ENCODE measurements at regions not wholly inside any gene's neighbourhood (a gene's known extent, or its start where the extent isn't known, plus 50 kb on each side); places are given as distances from the start of the nearest gene placed in this dataset.

DNA sequence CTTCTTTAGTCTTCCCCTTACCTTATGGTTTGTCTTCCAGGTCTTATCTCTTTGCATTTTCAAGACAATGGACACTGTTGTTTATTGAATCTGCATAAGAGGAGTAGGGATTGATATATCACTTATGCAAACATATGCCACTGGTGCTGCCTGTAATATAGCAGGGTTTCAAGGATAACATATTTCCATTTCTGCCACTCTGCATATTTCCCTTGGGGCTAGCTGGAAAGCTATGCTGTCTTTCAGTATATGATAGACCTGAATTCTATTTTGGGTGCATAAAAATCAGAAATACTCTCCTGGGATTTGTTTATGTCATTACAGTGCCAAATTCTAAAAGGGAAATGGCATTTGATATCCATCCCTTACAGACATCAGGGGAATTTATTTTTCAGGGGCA is 400.2 kb downstream of the TLR4 start:
- H4K20me1 ChIP-seq (ENCODE audit: control insufficient read depth, extremely low read depth, insufficient read depth, low read length): no peaks in the 10 kb centered on the region
- no peaks in the 10 kb centered on the region for H3K4me1 ChIP-seq (ENCODE audit: control insufficient read depth, extremely low read depth, insufficient read depth, low read length)
- FAIRE-seq: no peak
- no peak overlapping the region for H2AFZ ChIP-seq (ENCODE audit: control insufficient read depth, low read length)
- H3K36me3 ChIP-seq (ENCODE audit: control insufficient read depth in 2 of 2, extremely low read depth in 1 of 2, insufficient read depth in 2 of 2, low read length in 2 of 2): no peaks in the 10 kb centered on the region
- no peaks in the 10 kb centered on the region for H3K9me3 ChIP-seq (ENCODE audit: control insufficient read depth, low read depth, low read length)
- DNase-seq (ENCODE audit: low read depth, low spot score): no peak
- no peaks in the 10 kb centered on the region for H3K79me2 ChIP-seq (ENCODE audit: control insufficient read depth, insufficient read depth, low read length)
- no peak overlapping the region for H3K27ac ChIP-seq (ENCODE audit: control insufficient read depth, insufficient read depth, low read length)
- H3K9ac ChIP-seq (ENCODE audit: control insufficient read depth, extremely low read depth, insufficient read depth, low read length): no peak overlapping the region
- no peak overlapping the region for H3K4me3 ChIP-seq (ENCODE audit: control insufficient read depth in 2 of 3, extremely low read depth in 1 of 3, insufficient read depth in 2 of 3, low read depth in 1 of 3, low read length in 3 of 3)
- dilution Hi-C loops (cut with MboI; ENCODE audit: extremely low pct_ligation_motif_present, low sequenced_read_pairs): no loop called here
- no peaks in the 10 kb centered on the region for H3K9me1 ChIP-seq (ENCODE audit: control insufficient read depth, extremely low read depth, insufficient read depth, low read length)
- no peak overlapping the region for H3K4me2 ChIP-seq (ENCODE audit: control insufficient read depth, extremely low read depth, insufficient read depth, low read depth, low read length)
- no peak for TF ChIP-seq EZH2 (IDR thresholded peaks at IDR 0.05; ENCODE audit: low read length)
- TF ChIP-seq, protein P1, sequence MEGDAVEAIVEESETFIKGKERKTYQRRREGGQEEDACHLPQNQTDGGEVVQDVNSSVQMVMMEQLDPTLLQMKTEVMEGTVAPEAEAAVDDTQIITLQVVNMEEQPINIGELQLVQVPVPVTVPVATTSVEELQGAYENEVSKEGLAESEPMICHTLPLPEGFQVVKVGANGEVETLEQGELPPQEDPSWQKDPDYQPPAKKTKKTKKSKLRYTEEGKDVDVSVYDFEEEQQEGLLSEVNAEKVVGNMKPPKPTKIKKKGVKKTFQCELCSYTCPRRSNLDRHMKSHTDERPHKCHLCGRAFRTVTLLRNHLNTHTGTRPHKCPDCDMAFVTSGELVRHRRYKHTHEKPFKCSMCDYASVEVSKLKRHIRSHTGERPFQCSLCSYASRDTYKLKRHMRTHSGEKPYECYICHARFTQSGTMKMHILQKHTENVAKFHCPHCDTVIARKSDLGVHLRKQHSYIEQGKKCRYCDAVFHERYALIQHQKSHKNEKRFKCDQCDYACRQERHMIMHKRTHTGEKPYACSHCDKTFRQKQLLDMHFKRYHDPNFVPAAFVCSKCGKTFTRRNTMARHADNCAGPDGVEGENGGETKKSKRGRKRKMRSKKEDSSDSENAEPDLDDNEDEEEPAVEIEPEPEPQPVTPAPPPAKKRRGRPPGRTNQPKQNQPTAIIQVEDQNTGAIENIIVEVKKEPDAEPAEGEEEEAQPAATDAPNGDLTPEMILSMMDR (optimal IDR thresholded peaks at IDR 0.05 in 1 of 3, IDR thresholded peaks at IDR 0.05 in 1 of 3, conservative IDR thresholded peaks at IDR 0.05 in 1 of 3; ENCODE audit: extremely low read depth in 1 of 3, insufficient read depth in 2 of 3, low read length in 3 of 3): no peak
- H3K27me3 ChIP-seq (ENCODE audit: control insufficient read depth, extremely low read depth, insufficient read depth, low read length): no peaks in the 10 kb centered on the region

DNA sequence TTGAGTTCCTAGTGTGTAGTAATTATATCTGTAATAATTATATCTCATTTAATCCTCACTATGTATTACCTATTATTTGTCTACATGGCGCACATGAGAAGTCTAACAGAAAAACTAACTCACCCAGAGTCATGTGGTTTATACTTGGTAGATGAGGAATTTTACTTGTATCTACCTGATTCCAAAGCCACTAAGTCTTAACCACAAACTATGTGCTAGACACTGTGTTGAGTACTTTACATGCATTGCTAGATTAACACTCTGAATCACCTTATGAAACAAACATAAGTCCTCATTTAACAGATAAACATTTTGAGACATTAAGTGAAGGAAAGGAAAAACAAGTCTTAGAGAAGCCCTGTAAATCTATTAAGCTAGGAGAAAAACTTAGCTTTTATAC is 404.8 kb downstream of the TLR4 start:
- Histone ChIP-seq H4K20me1 (ENCODE audit: control insufficient read depth, extremely low read depth, insufficient read depth, low read length) (no peaks in the 10 kb centered on the region), H3K4me3 (ENCODE audit: control insufficient read depth in 2 of 3, extremely low read depth in 1 of 3, insufficient read depth in 2 of 3, low read depth in 1 of 3, low read length in 3 of 3) (no peak overlapping the region), H3K9me3 (ENCODE audit: control insufficient read depth, low read depth, low read length) (no peaks in the 10 kb centered on the region), H3K4me2 (ENCODE audit: control insufficient read depth, extremely low read depth, insufficient read depth, low read depth, low read length) (no peak overlapping the region), H3K27me3 (ENCODE audit: control insufficient read depth, extremely low read depth, insufficient read depth, low read length) (no peaks in the 10 kb centered on the region), H3K36me3 (ENCODE audit: control insufficient read depth in 2 of 2, extremely low read depth in 1 of 2, insufficient read depth in 2 of 2, low read length in 2 of 2) (no peaks in the 10 kb centered on the region), H2AFZ (ENCODE audit: control insufficient read depth, low read length) (no peak overlapping the region), H3K9ac (ENCODE audit: control insufficient read depth, extremely low read depth, insufficient read depth, low read length) (no peak overlapping the region), H3K79me2 (ENCODE audit: control insufficient read depth, insufficient read depth, low read length) (no peaks in the 10 kb centered on the region), H3K9me1 (ENCODE audit: control insufficient read depth, extremely low read depth, insufficient read depth, low read length) (no peaks in the 10 kb centered on the region), H3K4me1 (ENCODE audit: control insufficient read depth, extremely low read depth, insufficient read depth, low read length) (no peaks in the 10 kb centered on the region), H3K27ac (ENCODE audit: control insufficient read depth, insufficient read depth, low read length) (no peak overlapping the region)
- no peak for FAIRE-seq
- no peak for DNase-seq (ENCODE audit: low read depth, low spot score)
- TF ChIP-seq, protein P1 (optimal IDR thresholded peaks at IDR 0.05 in 1 of 3, IDR thresholded peaks at IDR 0.05 in 1 of 3, conservative IDR thresholded peaks at IDR 0.05 in 1 of 3; ENCODE audit: extremely low read depth in 1 of 3, insufficient read depth in 2 of 3, low read length in 3 of 3): no peak
- no peak for TF ChIP-seq EZH2 (IDR thresholded peaks at IDR 0.05; ENCODE audit: low read length)
- dilution Hi-C loops (cut with MboI; ENCODE audit: extremely low pct_ligation_motif_present, low sequenced_read_pairs): no loop called here
